Kidney epithelial cell (primary cell): ENCODE measurements at regions not wholly inside any gene's neighbourhood (a gene's known extent, or its start where the extent isn't known, plus 50 kb on each side); places are given as distances from the start of the nearest gene placed in this dataset.
"Not testable (repeated sequence)": the region's sequence is repeated elsewhere in the genome, so short reads cannot be mapped to it uniquely, and the experiment has no call there.

ENCODE experiments used
- DNase-seq: peaks from one replicate; pipeline ENCODE4 v3.0.0-alpha.2; 2010; ENCODE audit warnings: low read depth
- H3K27me3 ChIP-seq: 2 replicates; pipeline ENCODE4 v1.6.0; 2011; ENCODE audit warnings: low read length; ENCODE audit not compliant: control insufficient read depth, insufficient read depth
- H3K36me3 ChIP-seq: 2 replicates; pipeline ENCODE4 v1.5.1; 2011; ENCODE audit warnings: low read length; ENCODE audit not compliant: control insufficient read depth, insufficient read depth
- H3K4me3 ChIP-seq: 2 replicates; pipeline ENCODE4 v1.5.1; 2011; ENCODE audit warnings: low read depth, mild to moderate bottlenecking, control low read depth, low read length
- CTCF ChIP-seq: IDR thresholded peaks from 2 replicates; pipeline ENCODE4 v1.5.1; 2011; ENCODE audit warnings: mild to moderate bottlenecking, moderate library complexity, low read length, control low read depth, inconsistent platforms; ENCODE audit not compliant: insufficient read depth, poor library complexity, severe bottlenecking

GRCh38 chr17:20783091-20783490, 203.6 kb downstream of the CDRT15L2 start:
- TF ChIP-seq CTCF, result no peak
- Histone ChIP-seq H3K4me3 (no peak overlapping the region), H3K36me3 (no peaks in the 10 kb centered on the region), H3K27me3 (peaks cover 15% of the 10 kb centered on the region)
- DNase-seq, result no peak

- no peak for DNase-seq
- no peak for TF ChIP-seq CTCF
- Histone ChIP-seq H3K4me3 (no peak overlapping the region), H3K27me3 (peaks cover 15% of the 10 kb centered on the region), H3K36me3 (no peaks in the 10 kb centered on the region)
Observed at GRCh38 chr17:20784100-20784665, 204.7 kb downstream of the CDRT15L2 start.

DNA sequence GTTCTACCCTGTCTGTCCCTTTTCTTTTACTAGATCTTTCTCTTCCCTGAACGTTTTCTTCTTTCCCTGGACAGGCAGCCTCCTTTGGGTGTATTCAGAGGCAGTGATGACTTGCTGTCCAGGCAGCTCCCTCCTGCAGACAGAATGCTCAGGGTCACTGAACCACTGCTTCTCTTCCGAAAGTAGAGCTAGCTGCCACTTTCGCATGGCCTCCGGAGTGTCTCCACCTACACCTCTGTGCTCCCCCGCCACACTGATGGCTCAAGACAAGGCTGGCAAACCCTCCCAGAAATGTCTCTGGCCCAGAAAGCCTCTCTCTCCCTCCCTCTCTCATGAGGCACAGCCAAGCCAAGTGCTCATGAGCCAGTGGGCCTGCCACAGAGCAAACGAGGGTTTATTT, 207.8 kb downstream of the CDRT15L2 start:
- no peak for TF ChIP-seq CTCF
- Histone ChIP-seq H3K4me3 (no peak overlapping the region), H3K36me3 (no peaks in the 10 kb centered on the region), H3K27me3 (peaks cover 15% of the 10 kb centered on the region)
- DNase-seq, result no peak

DNA sequence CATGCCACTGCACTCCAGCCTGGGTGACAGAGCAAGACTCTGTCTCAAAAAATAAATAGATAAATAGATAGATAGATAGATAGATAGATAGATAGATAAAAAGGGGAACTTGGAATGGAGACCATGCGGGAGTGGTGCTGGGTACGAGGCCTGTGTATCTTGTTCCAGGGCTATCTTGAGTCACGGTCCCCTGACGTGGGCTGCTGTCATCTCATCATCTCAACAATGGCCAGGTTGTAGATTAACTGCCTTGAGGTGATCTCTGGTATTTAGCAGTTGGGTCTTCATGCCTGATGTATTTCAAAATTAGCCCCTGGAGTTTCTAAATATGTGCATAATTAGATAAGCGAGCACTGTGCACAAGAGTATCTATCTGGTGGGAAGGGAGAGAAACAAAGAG, 212.1 kb downstream of the CDRT15L2 start:
- H3K27me3 ChIP-seq, result no peaks in the 10 kb centered on the region
- no peak for DNase-seq
- H3K36me3 ChIP-seq, result no peaks in the 10 kb centered on the region
- no peak overlapping the region for H3K4me3 ChIP-seq
- no peak for TF ChIP-seq CTCF

DNA sequence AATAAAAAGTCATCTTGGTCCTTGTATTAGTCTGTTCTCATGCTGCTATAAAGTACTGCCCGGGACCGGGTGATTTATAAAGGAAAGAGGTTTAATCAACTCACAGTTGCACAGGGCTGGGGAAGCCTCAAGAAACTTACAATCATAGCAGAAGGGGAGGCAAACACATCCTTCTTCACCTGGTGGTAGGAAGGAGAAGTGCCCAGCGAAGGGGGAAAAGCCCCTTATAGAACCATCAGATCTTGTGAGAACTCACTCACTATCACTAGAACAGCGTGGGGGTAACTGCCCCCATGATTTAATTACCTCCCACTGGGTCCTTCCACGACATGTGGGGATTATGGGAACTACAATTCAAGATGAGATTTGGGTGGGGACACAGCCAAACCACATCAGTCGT, 215.0 kb downstream of the CDRT15L2 start:
- not testable (repeated sequence) for H3K4me3 ChIP-seq, DNase-seq, H3K27me3 ChIP-seq, H3K36me3 ChIP-seq

DNA sequence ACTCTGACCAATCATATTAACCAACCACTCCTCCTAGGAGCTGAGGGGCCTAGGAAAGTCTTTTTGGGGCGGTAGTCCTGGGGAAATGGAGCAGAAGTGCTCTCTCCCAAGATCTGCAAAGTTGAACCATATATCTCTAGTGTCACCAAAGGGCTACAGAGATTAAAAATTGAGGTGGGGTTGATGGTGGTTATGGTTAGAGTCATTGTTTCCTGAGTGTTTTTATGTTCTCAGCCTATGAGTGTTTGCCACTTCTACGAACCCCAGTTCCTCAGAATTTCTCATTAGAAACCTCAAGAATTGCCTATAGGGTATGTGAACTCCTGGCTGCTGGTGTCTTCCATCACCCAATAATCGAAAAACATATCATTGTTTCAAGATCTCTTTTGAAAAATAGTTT, 217.8 kb downstream of the CDRT15L2 start:
- H3K36me3 ChIP-seq, result no peaks in the 10 kb centered on the region

More for the DNA sequence above, 217.8 kb downstream of the CDRT15L2 start:
- no peak for DNase-seq
- no peak overlapping the region for H3K4me3 ChIP-seq
- H3K27me3 ChIP-seq, result no peaks in the 10 kb centered on the region
- no peak for TF ChIP-seq CTCF
